HG02840 (cell line): ENCODE measurements at regions not wholly inside any gene's neighbourhood (a gene's known extent, or its start where the extent isn't known, plus 50 kb on each side); places are given as distances from the start of the nearest gene placed in this dataset.

ENCODE experiments used
- ATAC-seq: cut with Tn5 transposase; IDR thresholded peaks from one replicate; pipeline ENCODE4 v1.9.1; 2021; ENCODE audit warnings: mild to moderate bottlenecking, moderate library complexity, moderate number of reproducible peaks; ENCODE audit not compliant: unreplicated experiment, low FRiP score

GRCh38 chr10:28922127-28922526 is 244.8 kb downstream of the BAMBI start:
- no peak for ATAC-seq

- no peak for ATAC-seq
Observed at GRCh38 chr10:28922861-28923260, 245.5 kb downstream of the BAMBI start.

GRCh38 chr10:28924717-28925116 is 247.4 kb downstream of the BAMBI start:
- no peak for ATAC-seq

GRCh38 chr10:28925121-28925663 is 247.9 kb downstream of the BAMBI start:
- no peak for ATAC-seq

DNA sequence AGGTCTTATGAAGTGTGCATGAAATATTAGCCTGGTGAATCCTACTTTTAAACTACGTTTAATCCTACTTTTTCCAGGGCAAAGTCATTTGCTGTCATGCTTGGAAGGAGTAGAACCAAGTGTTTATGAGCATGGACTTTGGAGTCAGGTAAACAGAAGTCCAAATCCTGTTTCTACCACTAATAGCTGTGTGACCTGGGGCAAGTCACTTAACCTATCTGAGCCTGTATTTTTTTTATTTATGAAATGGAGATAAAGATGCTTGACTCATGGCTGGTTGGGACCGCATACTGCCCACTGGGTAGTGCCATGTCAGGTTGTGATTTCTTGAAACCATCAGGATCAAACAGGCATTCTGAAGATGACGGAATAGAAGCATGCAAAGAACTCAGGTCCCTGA is 249.6 kb downstream of the BAMBI start:
- ATAC-seq: no peak

GRCh38 chr10:28928484-28928883 is 251.2 kb downstream of the BAMBI start:
- no peak for ATAC-seq

DNA sequence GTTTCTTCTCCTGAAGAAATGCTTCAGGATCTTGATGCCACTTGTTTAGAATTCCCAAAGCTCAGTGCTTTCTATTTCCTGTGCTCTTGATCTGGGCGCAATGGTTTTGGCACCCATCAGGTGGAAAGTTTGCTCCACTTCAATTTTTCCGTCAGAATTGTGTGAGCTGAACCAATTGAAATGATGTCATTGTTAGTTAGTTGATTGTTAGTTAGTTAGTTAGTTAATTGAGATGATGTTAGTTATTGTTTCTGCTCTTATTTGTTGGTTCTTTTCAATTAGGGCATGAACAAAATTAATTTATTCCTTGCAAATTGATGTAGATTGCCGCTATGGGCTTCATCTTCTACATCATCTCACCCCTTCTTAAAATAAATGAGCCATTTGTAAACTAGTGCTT is 252.6 kb downstream of the BAMBI start:
- ATAC-seq: no peak

GRCh38 chr10:28930514-28931495 is 253.5 kb downstream of the BAMBI start:
- no peak for ATAC-seq

DNA sequence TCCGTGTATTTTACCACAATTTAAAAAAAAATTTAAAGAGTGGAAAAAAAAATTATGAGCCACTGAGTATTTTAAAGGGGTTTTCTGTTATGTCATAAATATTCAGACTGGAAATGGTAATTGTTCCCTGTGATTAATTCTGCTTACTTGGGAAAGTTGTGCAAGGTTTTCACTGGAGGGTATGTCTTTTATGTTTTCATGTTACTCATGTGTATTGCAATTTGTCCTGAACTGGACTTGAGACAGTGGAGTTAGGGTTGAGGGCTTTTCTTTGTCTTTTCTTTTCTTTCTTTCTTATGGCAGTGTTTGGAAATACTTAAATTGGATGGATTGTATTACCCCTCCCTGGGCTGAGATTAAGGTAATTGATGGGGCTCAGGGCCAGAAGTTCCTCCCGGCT is 257.7 kb downstream of the BAMBI start:
- no peak for ATAC-seq

GRCh38 chr10:28937959-28938358 is 260.6 kb downstream of the BAMBI start:
- ATAC-seq: no peak

- no peak for ATAC-seq
Observed at GRCh38 chr10:28938745-28939144, 261.4 kb downstream of the BAMBI start.

- ATAC-seq: no peak
Observed at GRCh38 chr10:28939281-28940157, 262.2 kb downstream of the BAMBI start.

- ATAC-seq: no peak
Observed at GRCh38 chr10:28940158-28940888, 263.0 kb downstream of the BAMBI start.

GRCh38 chr10:28942012-28942411 is 264.7 kb downstream of the BAMBI start:
- ATAC-seq: no peak

GRCh38 chr10:28945959-28946358 is 268.6 kb downstream of the BAMBI start:
- ATAC-seq: no peak

- ATAC-seq: no peak
Observed at GRCh38 chr10:28946479-28946878, 269.2 kb downstream of the BAMBI start.

GRCh38 chr10:28947171-28947570 is 269.9 kb downstream of the BAMBI start:
- no peak for ATAC-seq

DNA sequence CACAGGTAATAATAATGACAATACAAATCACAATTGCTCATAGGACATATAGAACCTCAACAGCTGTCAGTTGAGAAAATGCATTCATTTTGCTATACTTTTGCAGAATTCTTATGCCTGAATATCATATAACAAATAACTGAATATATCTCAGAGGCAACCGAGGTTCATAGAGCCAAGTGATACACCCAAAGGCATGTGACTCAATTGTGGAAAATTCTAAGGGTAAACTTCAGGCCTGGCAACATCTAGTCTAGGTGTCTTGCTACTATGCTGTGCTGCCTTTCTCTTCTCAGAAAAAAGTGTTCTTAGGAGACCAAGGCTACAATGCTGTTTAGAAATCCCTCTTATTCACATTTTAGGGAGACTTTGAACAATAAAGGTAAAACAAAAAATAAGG is 270.7 kb downstream of the BAMBI start:
- no peak for ATAC-seq

- no peak for ATAC-seq
Observed at GRCh38 chr10:28949005-28950004, 272.0 kb downstream of the BAMBI start.
